CD4-positive, alpha-beta T cell (primary cell): ENCODE measurements at regions not wholly inside any gene's neighbourhood (a gene's known extent, or its start where the extent isn't known, plus 50 kb on each side); places are given as distances from the start of the nearest gene placed in this dataset.

Experiments
- ATAC-seq: fragments of 200-7000 bp; cut with Tn5 transposase; one replicate; pipeline ENCODE4 v1.10.0; 2022; ENCODE audit warnings: mild to moderate bottlenecking; ENCODE audit not compliant: poor library complexity
- CTCF ChIA-PET: fragments of 350-600 bp; sonication (Branson Sonifier 250); formaldehyde crosslinking; loops from one replicate; lab custom pipeline; 2021; ENCODE audit warnings: antibody characterized with exemption, inconsistent platforms; lab: Charles Lee
- POLR2A ChIA-PET: fragments of 350-600 bp; sonication (Branson Sonifier 250); formaldehyde crosslinking; loops from one replicate; lab custom pipeline; 2021; ENCODE audit warnings: antibody characterized with exemption, inconsistent platforms; lab: Charles Lee
- DNase-seq, 14 experiments: peaks; one replicate each; pipeline ENCODE4 v3.0.0-alpha.2; 2013 to 2020; ENCODE audit warnings: mixed read lengths in 2 of 14
- H3K27ac ChIP-seq, 2 donors: one replicate each; pipeline versions ENCODE4 v1.5.1 to v1.7.0; 2013; ENCODE audit warnings: low read length in 2 of 2, low read depth in 1 of 2, mild to moderate bottlenecking in 1 of 2
- H3K27me3 ChIP-seq, 2 experiments: 1 replicate in 1 of 2; 2 replicates in 1 of 2; pipeline versions ENCODE4 v1.6.1 to v1.7.0; 2013; ENCODE audit warnings: low read length in 2 of 2, control low read depth in 1 of 2, mild to moderate bottlenecking in 1 of 2, moderate library complexity in 1 of 2; ENCODE audit not compliant: insufficient read depth in 2 of 2, control insufficient read depth in 1 of 2
- H3K36me3 ChIP-seq: one replicate; pipeline ENCODE4 v1.6.1; 2013; ENCODE audit warnings: low read length, control low read depth; ENCODE audit not compliant: insufficient read depth
- H3K4me1 ChIP-seq: one replicate; pipeline ENCODE4 v1.6.1; 2013; ENCODE audit warnings: low read length, control low read depth; ENCODE audit not compliant: insufficient read depth
- H3K4me3 ChIP-seq: one replicate; pipeline ENCODE4 v1.5.1; 2013; ENCODE audit warnings: mild to moderate bottlenecking, low read length, moderate library complexity
- H3K9me3 ChIP-seq, 2 experiments: 1 replicate in 1 of 2; 2 replicates in 1 of 2; pipeline versions ENCODE4 v1.6.1 to v1.7.0; 2013; ENCODE audit warnings: low read length in 2 of 2, mild to moderate bottlenecking in 2 of 2, control low read depth in 1 of 2, moderate library complexity in 1 of 2; ENCODE audit not compliant: control insufficient read depth in 1 of 2, insufficient read depth in 1 of 2
- H3K27ac Mint-ChIP-seq: one replicate; pipeline ENCODE4 v1.8.0; 2020; ENCODE audit warnings: mixed read lengths
- H3K27me3 Mint-ChIP-seq: one replicate; pipeline ENCODE4 v1.8.0; 2021; ENCODE audit warnings: mixed read lengths
- H3K36me3 Mint-ChIP-seq: one replicate; pipeline ENCODE4 v1.8.0; 2021; ENCODE audit warnings: low read depth, mixed read lengths
- H3K4me1 Mint-ChIP-seq: one replicate; pipeline ENCODE4 v1.8.0; 2021; ENCODE audit warnings: low read depth, mixed read lengths
- H3K4me3 Mint-ChIP-seq: one replicate; pipeline ENCODE4 v1.8.0; 2020; ENCODE audit warnings: mild to moderate bottlenecking, mixed read lengths
- H3K9me3 Mint-ChIP-seq: one replicate; pipeline ENCODE4 v1.8.0; 2020; ENCODE audit warnings: mixed read lengths
- intact Hi-C, 2 experiments: fragments of 100-400 bp; cut with DNase I in 1 of 2; cut with micrococcal nuclease in 1 of 2; formaldehyde crosslinking; loops; one replicate each; pipeline versions ENCODE4 v1.15.1 to v1.9.0; 2023 to 2025; cut with DNase I, micrococcal nuclease
- TF ChIP-seq, protein P1 (sequence below): fragments of 200-600 bp; IDR thresholded peaks from one replicate; pipeline ENCODE4 v1.8.0; 2022; ENCODE audit warnings: antibody characterized with exemption, mild to moderate bottlenecking

DNA sequence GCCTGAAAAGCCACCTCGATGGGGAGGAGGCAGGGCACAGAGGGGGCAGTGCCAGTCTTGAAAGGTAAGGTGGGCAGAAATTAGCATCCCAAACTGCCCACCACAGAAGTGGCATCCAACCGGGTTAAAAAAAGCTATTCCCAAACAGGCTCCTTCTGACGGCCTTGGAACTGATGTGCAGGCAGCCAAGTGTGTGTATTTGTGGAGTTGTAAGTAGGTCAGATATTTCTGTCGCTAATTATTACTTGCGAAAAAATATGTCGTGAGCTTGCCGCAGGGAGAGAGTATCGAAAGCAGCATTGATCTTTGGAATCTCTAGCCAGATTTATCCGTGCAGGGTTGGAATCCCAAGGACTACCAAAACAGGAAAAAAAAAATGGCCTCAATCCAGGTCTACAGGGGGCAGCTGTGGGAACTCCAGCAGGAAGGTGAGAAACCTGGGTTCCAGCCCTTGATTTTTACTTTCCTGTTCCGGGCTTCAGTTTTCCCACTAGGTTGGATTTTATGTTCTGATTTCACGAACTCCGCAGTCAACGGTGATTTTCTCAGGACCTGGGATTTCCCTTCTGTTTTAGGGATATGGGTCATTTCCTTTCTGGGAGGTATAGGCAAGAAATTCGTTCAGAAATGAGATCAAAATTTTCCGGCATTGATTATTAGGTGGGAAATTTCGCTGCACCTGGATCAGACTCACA, 200.8 kb downstream of the RGS3 start:
- H3K4me3 ChIP-seq = no peak overlapping the region
- Mint-ChIP-seq H3K4me3 (no peak overlapping the region), H3K36me3 (no peaks in the 10 kb centered on the region), H3K27ac (no peak overlapping the region), H3K27me3 (peaks cover 10% of the 10 kb centered on the region), H3K4me1 (no peaks in the 10 kb centered on the region), H3K9me3 (no peaks in the 10 kb centered on the region)
- ChIA-PET CTCF (no interaction called here), POLR2A (no interaction called here)
- H3K4me1 ChIP-seq = no peaks in the 10 kb centered on the region
- ATAC-seq (no peak), DNase-seq (no peak)
- H3K36me3 ChIP-seq = no peaks in the 10 kb centered on the region
- intact Hi-C loops = no loop called here
- H3K27me3 ChIP-seq = no peaks in the 10 kb centered on the region
- no peaks in the 10 kb centered on the region for H3K9me3 ChIP-seq
- no peak overlapping the region for H3K27ac ChIP-seq
- TF ChIP-seq, protein P1, sequence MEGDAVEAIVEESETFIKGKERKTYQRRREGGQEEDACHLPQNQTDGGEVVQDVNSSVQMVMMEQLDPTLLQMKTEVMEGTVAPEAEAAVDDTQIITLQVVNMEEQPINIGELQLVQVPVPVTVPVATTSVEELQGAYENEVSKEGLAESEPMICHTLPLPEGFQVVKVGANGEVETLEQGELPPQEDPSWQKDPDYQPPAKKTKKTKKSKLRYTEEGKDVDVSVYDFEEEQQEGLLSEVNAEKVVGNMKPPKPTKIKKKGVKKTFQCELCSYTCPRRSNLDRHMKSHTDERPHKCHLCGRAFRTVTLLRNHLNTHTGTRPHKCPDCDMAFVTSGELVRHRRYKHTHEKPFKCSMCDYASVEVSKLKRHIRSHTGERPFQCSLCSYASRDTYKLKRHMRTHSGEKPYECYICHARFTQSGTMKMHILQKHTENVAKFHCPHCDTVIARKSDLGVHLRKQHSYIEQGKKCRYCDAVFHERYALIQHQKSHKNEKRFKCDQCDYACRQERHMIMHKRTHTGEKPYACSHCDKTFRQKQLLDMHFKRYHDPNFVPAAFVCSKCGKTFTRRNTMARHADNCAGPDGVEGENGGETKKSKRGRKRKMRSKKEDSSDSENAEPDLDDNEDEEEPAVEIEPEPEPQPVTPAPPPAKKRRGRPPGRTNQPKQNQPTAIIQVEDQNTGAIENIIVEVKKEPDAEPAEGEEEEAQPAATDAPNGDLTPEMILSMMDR = no peak

DNA sequence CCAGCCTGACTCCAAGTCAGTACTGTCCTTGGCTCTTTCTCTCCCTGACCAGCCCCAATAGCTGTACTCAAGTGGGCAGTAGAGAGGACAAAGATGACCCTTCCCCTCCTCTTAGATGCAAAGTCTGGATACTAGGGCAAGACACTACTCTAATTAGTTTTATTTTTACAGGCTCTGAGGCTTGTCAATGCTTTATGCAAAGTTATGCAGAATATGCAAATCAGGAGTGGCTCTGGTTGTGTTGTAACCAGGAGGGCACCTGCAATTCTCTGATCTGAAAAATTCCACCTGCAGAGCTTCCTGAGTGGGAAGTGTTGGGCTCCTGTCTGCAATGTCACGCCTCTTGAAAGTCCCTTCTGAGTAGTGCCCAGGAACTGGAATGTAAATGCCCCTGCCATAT, 201.5 kb downstream of the RGS3 start:
- H3K4me1 Mint-ChIP-seq = no peaks in the 10 kb centered on the region
- no peak overlapping the region for H3K27ac Mint-ChIP-seq
- H3K4me1 ChIP-seq = no peaks in the 10 kb centered on the region
- CTCF ChIA-PET = no interaction called here
- TF ChIP-seq, protein P1 = no peak
- H3K4me3 ChIP-seq = no peak overlapping the region
- no peak for DNase-seq
- no peak for ATAC-seq
- H3K4me3 Mint-ChIP-seq = no peak overlapping the region
- intact Hi-C loops = no loop called here
- H3K36me3 ChIP-seq = no peaks in the 10 kb centered on the region
- H3K27me3 Mint-ChIP-seq = peaks cover 4% of the 10 kb centered on the region
- no peaks in the 10 kb centered on the region for H3K9me3 Mint-ChIP-seq
- no peaks in the 10 kb centered on the region for H3K36me3 Mint-ChIP-seq
- H3K27me3 ChIP-seq = no peaks in the 10 kb centered on the region
- H3K9me3 ChIP-seq = no peaks in the 10 kb centered on the region
- H3K27ac ChIP-seq = no peak overlapping the region
- POLR2A ChIA-PET = no interaction called here

DNA sequence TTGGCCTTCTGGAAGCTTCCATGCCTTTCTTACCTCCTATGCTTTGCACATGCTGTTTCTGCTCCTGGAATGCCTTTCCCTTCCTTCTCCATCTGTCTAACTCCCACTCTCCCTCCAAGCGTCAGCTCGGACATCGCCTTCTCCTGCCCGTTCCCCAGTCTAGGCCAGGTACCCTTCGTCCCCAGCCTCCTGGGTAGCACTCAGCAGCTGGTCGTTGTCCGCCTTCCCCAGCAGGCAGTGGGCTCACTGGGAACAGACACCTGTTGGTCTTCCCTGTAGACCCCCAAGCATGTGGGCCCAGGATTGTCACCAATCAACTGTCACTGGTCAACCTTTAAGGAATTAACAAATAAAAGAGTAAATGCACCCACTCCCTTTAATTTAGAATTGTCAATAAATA, 202.2 kb downstream of the RGS3 start:
- Mint-ChIP-seq H3K9me3 (no peaks in the 10 kb centered on the region), H3K4me1 (no peaks in the 10 kb centered on the region), H3K4me3 (no peak overlapping the region), H3K36me3 (no peaks in the 10 kb centered on the region), H3K27me3 (peaks cover 4% of the 10 kb centered on the region), H3K27ac (no peak overlapping the region)
- no peaks in the 10 kb centered on the region for H3K27me3 ChIP-seq
- intact Hi-C loops = no loop called here
- H3K36me3 ChIP-seq = no peaks in the 10 kb centered on the region
- ChIA-PET CTCF (interaction anchor here (1.9 kb wide), 1 partner anchor 8 kb away, joined by 7 read pairs; no protein-coding TSS in a partner anchor), POLR2A (no interaction called here)
- TF ChIP-seq, protein P1 = no peak
- H3K4me1 ChIP-seq = no peaks in the 10 kb centered on the region
- no peaks in the 10 kb centered on the region for H3K9me3 ChIP-seq
- no peak for DNase-seq
- no peak overlapping the region for H3K27ac ChIP-seq
- no peak overlapping the region for H3K4me3 ChIP-seq
- ATAC-seq = no peak
